Stimulated activated CD8-positive, alpha-beta memory T cell treated with anti-CD3 and anti-CD28 coated beads, Interleukin-15, amount 100 ng/mL, for 1 hour (primary cell): ENCODE measurements at regions not wholly inside any gene's neighbourhood (a gene's known extent, or its start where the extent isn't known, plus 50 kb on each side); places are given as distances from the start of the nearest gene placed in this dataset.

Source experiments
- DNase-seq: peaks from one replicate; pipeline ENCODE4 v3.0.0-alpha.2; 2020; ENCODE audit warnings: low read depth

- no peak for DNase-seq
Measured at GRCh38 chr13:105135852-105136615, 1399.4 kb downstream of the EFNB2 start.

- no peak for DNase-seq
Measured at GRCh38 chr13:105127732-105128131, 1407.7 kb downstream of the EFNB2 start.

DNA sequence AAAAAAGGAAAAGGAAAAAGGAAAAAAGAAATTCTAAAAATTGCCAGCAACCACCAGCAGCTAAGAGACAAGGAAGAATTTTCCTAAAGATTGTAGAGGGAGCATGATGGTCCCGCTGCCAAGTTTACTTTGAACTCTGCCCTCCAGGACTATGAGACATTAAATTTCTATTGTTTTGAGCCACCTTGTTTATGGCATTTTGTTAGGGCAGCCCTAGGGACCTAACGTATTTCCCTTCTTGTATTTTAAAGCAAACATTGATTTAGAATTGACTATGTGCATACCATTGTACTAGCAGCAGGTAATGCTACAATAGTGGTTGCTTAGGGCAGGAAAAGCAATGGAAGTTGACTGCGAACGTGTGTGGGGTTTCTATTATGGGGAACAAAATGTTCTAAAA is 1414.2 kb downstream of the EFNB2 start:
- DNase-seq = no peak

GRCh38 chr13:105118426-105118985 is 1417.0 kb downstream of the EFNB2 start:
- DNase-seq = no peak

DNA sequence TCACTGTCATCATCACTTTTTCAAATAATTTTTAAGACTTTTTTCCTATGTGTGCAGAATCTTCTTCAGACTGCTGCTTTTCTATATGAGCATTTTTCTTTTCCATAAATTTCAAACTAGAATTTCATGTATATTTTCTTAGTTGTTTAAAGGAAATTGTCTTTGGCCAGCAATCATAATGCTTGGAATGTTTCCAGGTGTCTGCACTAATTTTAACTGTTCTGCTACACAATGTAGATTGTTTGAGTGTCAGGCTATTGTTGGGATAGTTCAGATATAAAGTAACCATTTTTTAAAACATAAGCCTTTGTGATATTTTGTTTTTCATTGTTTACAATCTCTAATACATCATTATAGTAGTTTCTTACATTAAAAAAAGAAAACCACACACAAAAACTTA is 1418.5 kb downstream of the EFNB2 start:
- no peak for DNase-seq

DNA sequence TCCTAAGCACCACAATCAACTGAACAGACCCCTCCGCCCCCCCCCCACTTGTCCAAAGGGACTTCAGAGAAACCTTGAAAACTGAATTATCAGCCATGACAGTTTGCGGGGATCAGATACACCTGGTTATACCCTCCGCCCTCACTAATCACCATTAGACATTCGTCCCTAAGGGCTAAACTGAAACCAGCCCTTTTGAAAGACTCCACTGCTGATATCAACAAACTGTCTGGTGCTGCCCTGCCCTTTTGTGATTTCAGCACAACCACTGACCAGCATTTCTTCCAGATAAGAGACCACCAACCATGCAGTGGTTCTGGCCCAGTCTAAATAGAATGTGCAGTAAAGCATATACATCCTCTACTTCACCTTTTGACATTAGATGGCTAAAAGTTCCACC is 1422.9 kb downstream of the EFNB2 start:
- DNase-seq = no peak

- no peak for DNase-seq
Measured at GRCh38 chr13:105107781-105108180, 1427.7 kb downstream of the EFNB2 start.

DNA sequence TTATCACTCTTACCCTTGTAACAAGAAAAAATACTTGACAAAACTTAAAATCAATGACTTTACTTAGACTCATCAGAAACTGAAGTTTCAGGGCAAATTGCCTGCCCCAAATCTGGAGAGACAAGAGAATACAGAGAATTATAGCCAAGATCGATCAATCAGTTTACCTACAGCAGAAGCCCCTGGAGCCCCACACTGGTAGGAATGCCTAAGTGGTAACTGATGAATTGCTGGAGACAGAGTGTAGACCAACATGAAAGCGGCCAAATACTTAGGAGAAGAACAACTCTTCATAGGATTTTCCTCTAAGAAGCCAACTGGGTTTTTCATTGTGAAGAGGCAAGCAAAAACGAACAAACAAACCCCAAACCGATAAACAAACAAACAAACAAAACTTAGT is 1430.0 kb downstream of the EFNB2 start:
- DNase-seq = no peak

DNA sequence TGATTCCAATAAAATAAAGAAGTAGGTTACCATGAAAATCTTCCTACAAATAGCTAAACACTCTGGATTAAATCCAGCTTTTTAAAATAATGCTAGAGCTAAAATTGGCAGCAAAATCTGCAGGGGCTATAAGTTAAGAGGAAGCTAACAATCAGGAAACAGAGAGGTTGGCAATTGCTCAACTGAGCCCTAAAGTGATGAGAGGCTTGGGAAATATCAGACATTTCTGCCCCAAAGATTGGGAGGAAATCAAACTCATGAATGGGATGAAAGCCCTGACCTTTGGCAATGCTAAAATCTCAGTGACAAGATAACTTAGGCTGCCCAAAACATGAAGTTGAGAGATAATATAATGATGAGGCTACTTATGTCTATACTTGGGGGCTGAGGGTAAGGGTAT is 1437.9 kb downstream of the EFNB2 start:
- no peak for DNase-seq

DNA sequence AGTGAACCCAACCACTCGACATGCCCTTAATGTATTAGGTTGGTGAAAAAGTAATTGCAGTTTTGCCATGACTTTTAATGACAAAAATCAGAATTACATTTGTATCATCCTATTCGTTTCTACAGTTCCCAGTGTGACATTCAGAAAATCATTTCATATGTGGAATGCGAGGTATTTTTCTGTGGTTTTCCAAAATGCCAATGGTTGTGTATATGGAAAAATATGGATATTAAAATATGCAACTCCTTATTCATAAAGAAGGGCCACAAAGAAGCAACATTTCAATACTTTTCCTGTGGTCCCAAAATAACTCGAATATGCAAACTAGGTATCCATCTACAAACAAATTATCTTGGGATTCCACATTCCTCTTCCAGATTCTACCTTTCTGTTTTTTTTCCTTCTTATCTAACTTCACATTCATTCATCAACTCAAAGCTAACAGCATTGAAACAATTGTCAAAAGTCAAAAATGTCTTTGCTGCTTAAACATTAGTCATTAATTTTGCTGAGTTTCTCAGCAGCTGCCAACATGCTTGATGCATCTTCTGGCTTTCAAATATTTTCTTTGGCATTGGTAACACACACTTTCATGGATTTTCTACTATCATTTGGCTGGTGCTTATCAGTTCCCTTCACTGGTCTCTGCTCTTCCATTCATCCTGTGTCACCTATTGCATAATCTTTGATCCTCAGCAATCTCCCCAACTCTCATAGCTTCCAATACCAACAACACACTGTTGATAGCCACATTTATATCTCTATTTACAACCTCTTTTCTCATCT is 1445.4 kb downstream of the EFNB2 start:
- DNase-seq = no peak

- no peak for DNase-seq
Measured at GRCh38 chr13:105087945-105088344, 1447.5 kb downstream of the EFNB2 start.

DNA sequence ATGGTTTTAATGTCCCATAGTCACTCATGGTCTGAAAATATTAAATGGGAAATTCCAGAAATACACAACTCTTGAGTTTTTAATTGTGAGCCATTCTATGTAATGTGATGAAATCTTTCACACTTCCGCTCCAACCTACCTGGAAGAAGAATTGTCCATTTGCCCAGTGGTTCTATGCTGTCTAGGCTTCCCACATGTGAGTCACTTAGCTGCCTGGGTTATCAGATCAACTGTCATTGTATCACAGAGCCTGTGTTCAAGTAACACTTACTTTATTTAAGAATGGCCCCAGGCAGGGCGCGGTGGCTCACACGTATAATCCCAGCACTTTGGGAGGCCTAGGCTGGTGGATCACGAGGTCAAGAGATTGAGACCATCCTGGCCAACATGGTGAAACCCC is 1450.5 kb downstream of the EFNB2 start:
- DNase-seq = no peak

- DNase-seq = no peak
Measured at GRCh38 chr13:105083992-105084391, 1451.5 kb downstream of the EFNB2 start.

DNA sequence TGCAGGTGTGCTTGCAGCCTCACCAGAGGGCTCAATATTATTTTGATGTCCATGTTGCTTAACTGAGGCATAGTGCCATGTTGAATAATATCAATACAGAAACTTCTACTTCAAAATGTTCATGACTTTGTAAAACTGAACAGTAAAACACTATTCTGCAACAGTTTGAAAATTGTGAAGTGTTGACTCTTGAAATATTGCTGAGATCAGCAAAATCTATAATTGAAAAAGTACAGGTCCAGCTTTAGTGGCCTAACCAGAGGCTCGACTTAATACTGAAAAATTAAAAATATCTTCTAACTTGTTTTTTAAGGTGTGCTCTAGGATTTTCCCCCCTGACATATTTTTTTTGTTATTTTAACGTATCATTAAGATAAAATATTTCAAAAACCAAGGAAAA is 1460.7 kb downstream of the EFNB2 start:
- DNase-seq = no peak

- no peak for DNase-seq
Measured at GRCh38 chr13:105073041-105073440, 1462.4 kb downstream of the EFNB2 start.

DNA sequence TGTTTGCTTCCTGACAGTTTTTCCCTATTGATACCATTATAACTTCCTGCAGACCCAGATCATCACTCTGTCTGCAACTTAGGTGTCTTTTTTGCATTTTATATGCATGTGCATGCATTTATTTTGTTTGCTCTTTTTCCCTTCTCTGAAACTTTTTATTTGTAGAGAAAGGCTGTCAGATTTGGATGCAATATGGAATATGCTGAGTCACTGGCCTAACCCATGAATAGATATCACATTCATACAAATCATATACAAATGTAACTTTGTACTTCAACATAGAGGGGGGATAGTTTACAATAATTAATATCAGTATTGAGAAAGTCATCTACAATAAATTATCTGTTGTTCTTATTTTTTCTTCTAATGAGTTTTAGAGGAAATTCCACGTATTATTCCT is 1465.0 kb downstream of the EFNB2 start:
- DNase-seq = no peak

DNA sequence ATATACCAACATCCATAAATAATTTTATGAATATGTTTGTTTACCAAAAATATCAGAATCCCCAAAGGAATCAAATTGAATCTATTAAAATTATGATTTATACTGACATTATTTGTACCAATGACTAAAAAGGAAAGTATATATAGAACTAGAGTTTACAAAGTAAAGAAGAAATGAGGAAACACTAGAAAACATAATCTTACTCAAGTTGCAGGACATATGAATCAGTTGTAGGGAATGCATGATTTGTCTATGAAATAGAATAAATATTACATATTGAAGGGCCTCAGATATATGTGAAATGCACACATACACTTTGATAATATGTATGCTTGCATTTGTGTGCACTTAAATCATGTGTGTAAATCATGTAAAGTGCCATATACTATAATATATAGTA is 1466.4 kb downstream of the EFNB2 start:
- no peak for DNase-seq

DNA sequence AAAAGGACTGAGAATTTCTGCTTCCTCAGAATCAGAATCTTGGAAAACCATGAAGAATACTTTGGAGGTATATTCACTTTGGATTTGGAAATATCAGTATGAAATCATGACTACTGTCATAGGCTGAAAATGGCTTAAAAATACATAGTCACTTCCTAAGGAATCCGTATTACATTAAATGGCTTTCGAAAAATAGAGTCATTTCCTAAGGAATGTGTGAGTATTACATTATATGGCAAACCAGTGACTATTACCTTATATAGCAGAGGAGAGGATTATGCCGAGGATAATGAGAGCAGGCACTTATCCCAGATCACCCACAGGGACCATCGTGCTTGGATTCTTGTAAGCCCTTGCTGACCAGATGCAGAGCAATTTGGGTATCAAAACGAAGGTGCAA is 1471.8 kb downstream of the EFNB2 start:
- no peak for DNase-seq

GRCh38 chr13:105059786-105060185 is 1475.7 kb downstream of the EFNB2 start:
- DNase-seq = no peak

- no peak for DNase-seq
Measured at GRCh38 chr13:105058517-105058916, 1476.9 kb downstream of the EFNB2 start.

DNA sequence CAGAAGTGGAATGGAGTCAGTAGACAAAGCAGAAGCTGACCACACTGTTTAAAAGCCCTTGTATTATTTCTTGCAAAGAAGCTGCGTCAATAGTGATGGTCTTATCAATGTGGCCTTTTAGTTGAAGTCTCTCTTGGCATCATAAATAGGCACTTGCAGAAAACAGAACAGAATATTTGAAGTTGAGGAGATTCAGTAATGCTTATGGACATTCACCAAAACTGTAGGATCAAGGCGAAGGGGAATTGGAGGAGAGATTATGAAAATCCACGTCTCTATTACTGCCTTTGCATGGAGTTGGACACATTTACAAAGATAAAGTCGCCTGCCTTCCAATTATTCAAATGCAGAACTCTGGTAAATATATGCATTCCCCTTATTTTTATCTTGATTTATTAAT is 1482.8 kb downstream of the EFNB2 start:
- DNase-seq = no peak

GRCh38 chr13:105050686-105051085 is 1484.8 kb downstream of the EFNB2 start:
- no peak for DNase-seq

DNA sequence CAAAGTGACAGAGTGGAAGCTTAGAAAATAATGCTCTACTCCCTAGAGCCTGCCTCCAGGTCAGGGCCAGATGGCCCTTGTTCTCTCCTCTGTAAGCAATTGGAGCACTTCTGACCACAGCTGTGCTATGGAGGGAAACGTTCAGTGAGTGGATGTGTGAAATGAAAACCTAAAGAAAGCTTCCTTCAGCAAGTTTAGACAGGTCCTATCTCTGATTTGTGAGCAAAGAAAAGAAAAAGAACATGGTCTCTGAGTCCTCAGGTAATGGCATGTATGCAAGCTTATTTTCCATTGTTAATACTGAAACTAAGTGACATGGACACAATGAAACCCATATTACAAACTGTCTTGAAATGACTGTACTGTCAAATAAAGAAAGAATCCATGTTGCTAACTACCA is 1486.8 kb downstream of the EFNB2 start:
- no peak for DNase-seq
